K562 (cell line): ENCODE measurements at regions not wholly inside any gene's neighbourhood (a gene's known extent, or its start where the extent isn't known, plus 50 kb on each side); places are given as distances from the start of the nearest gene placed in this dataset.

Source experiments
- ATAC-seq: fragments of 200-7000 bp; cut with Tn5 transposase; 3 replicates; pipeline ENCODE4 v1.9.1; 2020; ENCODE audit warnings: moderate library complexity
- BruUV-seq: library from RNA; stranded (reverse); fragments of 400-500 nt; replicated peaks from 2 replicates; lab custom pipeline; 2021; lab: Mats Ljungman, UMichigan
- CTCF ChIA-PET: fragments of 300-600 bp; formaldehyde crosslinking; extraction: SDS; loops from one replicate; lab custom pipeline; 2021; ENCODE audit warnings: low intra/inter-chr PET ratio; lab: Yijun Ruan, JAX
- POLR2A ChIA-PET: fragments of 300-600, 350-650 bp; sonication (Branson Sonifier 250); formaldehyde crosslinking; extraction: SDS; loops from one replicate; lab custom pipeline; 2021; ENCODE audit warnings: antibody characterized with exemption, inconsistent platforms; lab: Yijun Ruan, JAX
- DNase-seq, 4 experiments: peaks; one replicate each; pipeline versions ENCODE4 v3.0.0 to v3.0.0-alpha.2; 2011 to 2018; ENCODE audit warnings: low spot score in 3 of 4, mixed read lengths in 3 of 4; ENCODE audit errors: extremely low read depth in 1 of 4
- FAIRE-seq: peaks from 2 replicates; lab custom pipeline; 2011; peaks lifted over from hg19 to GRCh38; lab: Jason Lieb, UNC
- H2AFZ ChIP-seq: 2 replicates; pipeline ENCODE4 v1.6.0; 2011; ENCODE audit warnings: low read depth, low read length, control low read depth, inconsistent platforms
- H3K27ac ChIP-seq: fragments of 200-600 bp; 3 replicates; pipeline ENCODE4 v1.8.0; 2011; ENCODE audit warnings: low read depth, mild to moderate bottlenecking, control low read depth, inconsistent platforms, low read length, moderate library complexity, mixed read lengths; ENCODE audit errors: extremely low read depth
- H3K27me3 ChIP-seq, 2 experiments: fragments of 300-600 bp in 1 of 2; 2 replicates in 1 of 2; 3 replicates in 1 of 2; pipeline versions ENCODE4 v1.6.0 to v1.8.0; 2011; ENCODE audit warnings: inconsistent platforms in 2 of 2, low read length in 2 of 2, mild to moderate bottlenecking in 1 of 2, mixed read lengths in 1 of 2, moderate library complexity in 1 of 2; ENCODE audit not compliant: control insufficient read depth in 2 of 2, insufficient read depth in 2 of 2
- H3K36me3 ChIP-seq: fragments of 300-600 bp; 3 replicates; pipeline ENCODE4 v1.8.0; 2011; ENCODE audit warnings: mild to moderate bottlenecking, low read length, inconsistent platforms; ENCODE audit not compliant: control insufficient read depth, insufficient read depth
- H3K4me1 ChIP-seq, 2 experiments: fragments of 200-600 bp in 1 of 2; replicated peaks in 1 of 2; 2 replicates in 1 of 2; 3 replicates in 1 of 2; pipeline versions ENCODE4 v1.5.1 to v1.8.0; 2011; ENCODE audit warnings: inconsistent platforms in 2 of 2, low read length in 2 of 2, mild to moderate bottlenecking in 1 of 2, mixed read lengths in 1 of 2, moderate library complexity in 1 of 2; ENCODE audit not compliant: control insufficient read depth in 2 of 2, insufficient read depth in 2 of 2
- H3K4me2 ChIP-seq: 2 replicates; pipeline ENCODE4 v1.6.1; 2011; ENCODE audit warnings: low read length, control low read depth, inconsistent platforms, mixed read lengths; ENCODE audit not compliant: insufficient read depth
- H3K4me3 ChIP-seq: fragments of 200-600 bp; sonication (generic), shearing (Covaris generic); 2 replicates; pipeline ENCODE4 v1.5.1; 2016; ENCODE audit warnings: control low read depth, inconsistent platforms
- H3K79me2 ChIP-seq: fragments of 200-600 bp; 3 replicates; pipeline ENCODE4 v1.8.0; 2011; ENCODE audit warnings: low read length, inconsistent platforms; ENCODE audit not compliant: control insufficient read depth, insufficient read depth
- H3K9ac ChIP-seq, 2 experiments: 2 replicates each; pipeline versions ENCODE4 v1.6.0 to v1.6.1; 2011; ENCODE audit warnings: low read depth in 2 of 2, low read length in 2 of 2, control low read depth in 1 of 2, inconsistent platforms in 1 of 2, mild to moderate bottlenecking in 1 of 2, mixed read lengths in 1 of 2; ENCODE audit not compliant: insufficient read depth in 1 of 2
- H3K9me1 ChIP-seq: one replicate; pipeline ENCODE4 v1.6.0; 2011; ENCODE audit warnings: inconsistent platforms, mild to moderate bottlenecking, low read length, moderate library complexity; ENCODE audit not compliant: control insufficient read depth, insufficient read depth
- H3K9me3 ChIP-seq: replicated peaks from 2 replicates; pipeline ENCODE4 v1.5.1; 2011; ENCODE audit warnings: low read depth, low read length, inconsistent platforms; ENCODE audit not compliant: control insufficient read depth, insufficient read depth
- H4K20me1 ChIP-seq: replicated peaks from 2 replicates; pipeline ENCODE4 v1.6.1; 2011; ENCODE audit warnings: low read length, inconsistent platforms, mixed read lengths; ENCODE audit not compliant: control insufficient read depth, insufficient read depth
- ARID2 ChIP-seq: fragments of 450-650 bp; IDR thresholded peaks from 2 replicates; pipeline ENCODE4 v1.6.1; 2017; ENCODE audit warnings: antibody characterized with exemption, mild to moderate bottlenecking
- CBX5 ChIP-seq: IDR thresholded peaks from 2 replicates; pipeline ENCODE4 v1.6.1; 2014; ENCODE audit warnings: low read depth, borderline replicate concordance
- HNRNPL ChIP-seq: fragments of 200-400 bp; formaldehyde crosslinking; IDR thresholded peaks from 2 replicates; pipeline ENCODE4 v1.6.1; 2017; ENCODE audit warnings: low read depth, mild to moderate bottlenecking, low read length
- HSF4 ChIP-seq: fragments of 250-450 bp; sonication (Bioruptor Pico); IDR thresholded peaks from 2 replicates; pipeline ENCODE4 v2.1.2; 2022; ENCODE audit warnings: mild to moderate bottlenecking, moderate library complexity, borderline replicate concordance
- KLF6 ChIP-seq: fragments of 250-450 bp; sonication (Bioruptor Pico); IDR thresholded peaks from 2 replicates; pipeline ENCODE4 v1.4.0; 2020; ENCODE audit warnings: mild to moderate bottlenecking, moderate library complexity, borderline replicate concordance
- MBD2 ChIP-seq: sonication (generic); IDR thresholded peaks from 2 replicates; pipeline ENCODE4 v1.6.1; 2016; ENCODE audit warnings: low read depth, borderline replicate concordance
- NR0B1 ChIP-seq: fragments of 450-650 bp; IDR thresholded peaks from one replicate; pipeline ENCODE4 v1.6.1; 2018; ENCODE audit warnings: mild to moderate bottlenecking, moderate library complexity; ENCODE audit not compliant: partially characterized antibody
- SRF ChIP-seq, 2 experiments: fragments of 250-450, 450-650 bp in 1 of 2; sonication (Bioruptor Pico) in 1 of 2; sonication (generic) in 1 of 2; formaldehyde crosslinking; IDR thresholded peaks; 2 replicates each; pipeline versions ENCODE4 v1.5.0 to v1.5.1; 2020 to 2022; ENCODE audit warnings: mild to moderate bottlenecking in 1 of 2, missing genetic modification reagents in 1 of 2
- ZNF140 ChIP-seq: fragments of 250-450 bp; sonication (Bioruptor Pico); IDR thresholded peaks from 2 replicates; pipeline ENCODE4 v1.8.0; 2021; ENCODE audit warnings: moderate library complexity, mild to moderate bottlenecking, inconsistent platforms
- ZNF444 ChIP-seq: fragments of 250-450 bp; sonication (Bioruptor Pico); IDR thresholded peaks from 2 replicates; pipeline ENCODE4 v1.4.0; 2020; ENCODE audit warnings: mild to moderate bottlenecking, moderate library complexity
- ZNF76 ChIP-seq: fragments of 250-450 bp; sonication (Bioruptor Pico); IDR thresholded peaks from 2 replicates; pipeline ENCODE4 v1.4.0; 2020; ENCODE audit warnings: mild to moderate bottlenecking, moderate library complexity, borderline replicate concordance
- ZNF778 ChIP-seq: fragments of 450-650 bp; formaldehyde crosslinking; IDR thresholded peaks from 2 replicates; pipeline ENCODE4 v1.4.0; 2020; ENCODE audit warnings: mild to moderate bottlenecking, moderate library complexity
- in situ Hi-C: fragments of 300-500 bp; cut with MboI; formaldehyde crosslinking; loops from 4 replicates; pipeline ENCODE4 v1.15.0; 2018; ENCODE audit warnings: inconsistent platforms, mixed read lengths
- intact Hi-C: fragments of 100-400 bp; cut with micrococcal nuclease; formaldehyde crosslinking; loops from 2 replicates; pipeline ENCODE4 v1.14.2; 2022
- TF ChIP-seq, protein P1 (sequence below): fragments of 450-650 bp; IDR thresholded peaks from 2 replicates; pipeline ENCODE4 v1.6.1; 2016; ENCODE audit warnings: low read depth, mild to moderate bottlenecking, moderate library complexity

GRCh38 chr7:49088017-49088416, 163.7 kb downstream of the CDC14C start:
- H3K27ac ChIP-seq = no peak overlapping the region
- intact Hi-C loops (no loop called here), in situ Hi-C loops (no loop called here)
- H2AFZ ChIP-seq = no peak overlapping the region
- H3K9ac ChIP-seq = no peak overlapping the region
- no peak for FAIRE-seq
- no peaks in the 10 kb centered on the region for H3K9me3 ChIP-seq
- no peak for ATAC-seq
- H3K79me2 ChIP-seq = no peaks in the 10 kb centered on the region
- no peaks in the 10 kb centered on the region for H3K27me3 ChIP-seq
- CTCF ChIA-PET = no interaction called here
- no peak overlapping the region for H3K4me2 ChIP-seq
- POLR2A ChIA-PET = no interaction called here
- no peak for DNase-seq
- no peaks in the 10 kb centered on the region for H3K36me3 ChIP-seq
- no peaks in the 10 kb centered on the region for H3K9me1 ChIP-seq
- no TSS peak for BruUV-seq
- no peak overlapping the region for H3K4me3 ChIP-seq
- TF ChIP-seq ZNF140 (CRISPR knock-in tag) (no peak), KLF6 (no peak), SRF (CRISPR knock-in tag; IDR thresholded peaks at IDR 0.05) (no peak), MBD2 (no peak), NR0B1 (no peak), HSF4 (CRISPR knock-in tag) (no peak), HNRNPL (no peak), ARID2 (no peak), CBX5 (no peak), ZNF76 (CRISPR knock-in tag) (no peak), ZNF778 (CRISPR knock-in tag) (no peak), ZNF444 (CRISPR knock-in tag) (no peak)
- TF ChIP-seq, protein P1, sequence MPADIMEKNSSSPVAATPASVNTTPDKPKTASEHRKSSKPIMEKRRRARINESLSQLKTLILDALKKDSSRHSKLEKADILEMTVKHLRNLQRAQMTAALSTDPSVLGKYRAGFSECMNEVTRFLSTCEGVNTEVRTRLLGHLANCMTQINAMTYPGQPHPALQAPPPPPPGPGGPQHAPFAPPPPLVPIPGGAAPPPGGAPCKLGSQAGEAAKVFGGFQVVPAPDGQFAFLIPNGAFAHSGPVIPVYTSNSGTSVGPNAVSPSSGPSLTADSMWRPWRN = no peak
- no peaks in the 10 kb centered on the region for H4K20me1 ChIP-seq
- no peaks in the 10 kb centered on the region for H3K4me1 ChIP-seq
